ENCODE measurements at regions not wholly inside any gene's neighbourhood (a gene's known extent, or its start where the extent isn't known, plus 50 kb on each side); places are given as distances from the start of the nearest gene placed in this dataset.
A peak's percentile ranks its signal among the peaks of the same experiment; 100 is the strongest.

GRCh38 chr2:150136401-150136800, 351.1 kb downstream of the RND3 start:
- H3K9me3 Mint-ChIP-seq = no peaks in the 10 kb centered on the region
- peaks cover 8% of the 10 kb centered on the region for H3K4me1 Mint-ChIP-seq
- H3K4me3 Mint-ChIP-seq = no peak overlapping the region
- H3K27ac Mint-ChIP-seq (ENCODE audit: unreplicated experiment) = no peak overlapping the region
- DNase-seq (ENCODE audit: low read depth, low spot score) = no peak
- peak; percentile 40 for TF ChIP-seq CTCF (conservative IDR thresholded peaks at IDR 0.05)
- no peaks in the 10 kb centered on the region for H3K36me3 Mint-ChIP-seq (ENCODE audit: low read depth)
- no peaks in the 10 kb centered on the region for H3K27me3 Mint-ChIP-seq (ENCODE audit: low read depth)

DNA sequence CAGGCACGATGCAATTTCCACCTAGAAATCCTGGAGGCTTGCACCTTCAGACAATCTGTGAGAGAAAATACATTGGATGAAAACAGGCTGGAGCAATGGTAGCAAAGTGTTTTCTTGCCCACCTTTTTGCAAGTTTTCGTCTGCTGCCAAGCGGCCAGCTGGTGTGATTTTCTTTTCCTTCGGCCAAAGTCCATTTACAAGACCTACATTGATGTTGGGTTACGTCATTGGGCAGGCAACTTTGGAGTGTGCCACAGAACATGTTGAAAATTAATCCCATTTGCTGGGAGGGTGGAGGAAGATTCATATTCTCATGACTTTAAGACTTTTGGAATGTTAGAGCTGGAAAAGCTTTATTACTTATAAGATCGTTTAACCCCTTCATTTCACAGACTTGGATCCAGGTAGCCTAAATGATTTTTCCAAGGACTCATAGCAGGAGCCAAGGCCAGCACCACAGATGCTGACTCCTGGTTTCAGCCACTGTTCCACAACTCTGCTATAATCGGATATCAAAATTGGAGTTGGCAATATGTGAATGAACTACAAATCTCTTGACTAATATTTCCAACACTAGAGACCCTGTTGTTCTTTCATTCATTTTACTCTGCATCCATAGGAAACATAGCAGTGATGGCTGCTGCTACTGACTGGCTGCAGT, 352.1 kb downstream of the RND3 start:
- no peak for TF ChIP-seq CTCF (conservative IDR thresholded peaks at IDR 0.05)
- DNase-seq (ENCODE audit: low read depth, low spot score) = no peak
- Mint-ChIP-seq H3K4me1 (no peaks in the 10 kb centered on the region), H3K36me3 (ENCODE audit: low read depth) (no peaks in the 10 kb centered on the region), H3K9me3 (no peaks in the 10 kb centered on the region), H3K4me3 (no peak overlapping the region), H3K27ac (ENCODE audit: unreplicated experiment) (no peak overlapping the region), H3K27me3 (ENCODE audit: low read depth) (no peaks in the 10 kb centered on the region)

- no peak overlapping the region for H3K27ac Mint-ChIP-seq (ENCODE audit: unreplicated experiment)
Observed at GRCh38 chr2:150134223-150134857, 353.1 kb downstream of the RND3 start.

GRCh38 chr2:150133623-150134022, 353.8 kb downstream of the RND3 start:
- no peak for DNase-seq (ENCODE audit: low read depth, low spot score)
- no peak overlapping the region for H3K4me3 Mint-ChIP-seq
- no peak for TF ChIP-seq CTCF (conservative IDR thresholded peaks at IDR 0.05)
- no peaks in the 10 kb centered on the region for H3K36me3 Mint-ChIP-seq (ENCODE audit: low read depth)
- no peaks in the 10 kb centered on the region for H3K27me3 Mint-ChIP-seq (ENCODE audit: low read depth)
- H3K27ac Mint-ChIP-seq (ENCODE audit: unreplicated experiment) = no peak overlapping the region
- H3K4me1 Mint-ChIP-seq = no peaks in the 10 kb centered on the region
- H3K9me3 Mint-ChIP-seq = peaks cover 2% of the 10 kb centered on the region

More at GRCh38 chr2:150134223-150134857, 353.1 kb downstream of the RND3 start:
- Mint-ChIP-seq H3K4me1 (no peaks in the 10 kb centered on the region), H3K27me3 (ENCODE audit: low read depth) (no peaks in the 10 kb centered on the region), H3K4me3 (no peak overlapping the region), H3K36me3 (ENCODE audit: low read depth) (no peaks in the 10 kb centered on the region), H3K9me3 (no peaks in the 10 kb centered on the region)
- TF ChIP-seq CTCF (conservative IDR thresholded peaks at IDR 0.05) = no peak
- no peak for DNase-seq (ENCODE audit: low read depth, low spot score)

- H3K27ac Mint-ChIP-seq (ENCODE audit: unreplicated experiment) = no peak overlapping the region
- no peak for DNase-seq (ENCODE audit: low read depth, low spot score)
- TF ChIP-seq CTCF (conservative IDR thresholded peaks at IDR 0.05) = no peak
- H3K4me1 Mint-ChIP-seq = peaks cover 20% of the 10 kb centered on the region
- H3K36me3 Mint-ChIP-seq (ENCODE audit: low read depth) = no peaks in the 10 kb centered on the region
- H3K27me3 Mint-ChIP-seq (ENCODE audit: low read depth) = no peaks in the 10 kb centered on the region
- H3K4me3 Mint-ChIP-seq = no peak overlapping the region
- H3K9me3 Mint-ChIP-seq = peaks cover 6% of the 10 kb centered on the region
Observed at GRCh38 chr2:150129921-150130575, 357.4 kb downstream of the RND3 start.
